Upper lobe of left lung (tissue), 4 donors: ENCODE measurements at regions not wholly inside any gene's neighbourhood (a gene's known extent, or its start where the extent isn't known, plus 50 kb on each side); places are given as distances from the start of the nearest gene placed in this dataset.

Source experiments
- POLR2A ChIP-seq, 4 donors: fragments of 450-650 bp; IDR thresholded peaks; one replicate each; pipeline ENCODE4 v1.5.1; 2016 to 2017; ENCODE audit warnings: antibody characterized with exemption in 4 of 4, mild to moderate bottlenecking in 2 of 4
- POLR2AphosphoS5 ChIP-seq, 2 donors: sonication (generic); formaldehyde crosslinking; IDR thresholded peaks; one replicate each; pipeline ENCODE4 v1.5.1; 2017; ENCODE audit warnings: antibody characterized with exemption in 2 of 2
- TF ChIP-seq, protein P1 (sequence below), 6 experiments: fragments of 450-650 bp in 4 of 6; fragments of 200-600 bp in 2 of 6; sonication (generic) in 2 of 6; IDR thresholded peaks; one replicate each; pipeline ENCODE4 v1.5.1; 2016 to 2019; ENCODE audit warnings: antibody characterized with exemption in 6 of 6

- TF ChIP-seq, protein P1, sequence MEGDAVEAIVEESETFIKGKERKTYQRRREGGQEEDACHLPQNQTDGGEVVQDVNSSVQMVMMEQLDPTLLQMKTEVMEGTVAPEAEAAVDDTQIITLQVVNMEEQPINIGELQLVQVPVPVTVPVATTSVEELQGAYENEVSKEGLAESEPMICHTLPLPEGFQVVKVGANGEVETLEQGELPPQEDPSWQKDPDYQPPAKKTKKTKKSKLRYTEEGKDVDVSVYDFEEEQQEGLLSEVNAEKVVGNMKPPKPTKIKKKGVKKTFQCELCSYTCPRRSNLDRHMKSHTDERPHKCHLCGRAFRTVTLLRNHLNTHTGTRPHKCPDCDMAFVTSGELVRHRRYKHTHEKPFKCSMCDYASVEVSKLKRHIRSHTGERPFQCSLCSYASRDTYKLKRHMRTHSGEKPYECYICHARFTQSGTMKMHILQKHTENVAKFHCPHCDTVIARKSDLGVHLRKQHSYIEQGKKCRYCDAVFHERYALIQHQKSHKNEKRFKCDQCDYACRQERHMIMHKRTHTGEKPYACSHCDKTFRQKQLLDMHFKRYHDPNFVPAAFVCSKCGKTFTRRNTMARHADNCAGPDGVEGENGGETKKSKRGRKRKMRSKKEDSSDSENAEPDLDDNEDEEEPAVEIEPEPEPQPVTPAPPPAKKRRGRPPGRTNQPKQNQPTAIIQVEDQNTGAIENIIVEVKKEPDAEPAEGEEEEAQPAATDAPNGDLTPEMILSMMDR (IDR thresholded peaks at IDR 0.05), result no peak
- TF ChIP-seq POLR2A (IDR thresholded peaks at IDR 0.05) (no peak), POLR2AphosphoS5 (IDR thresholded peaks at IDR 0.05) (no peak)
Measured at GRCh38 chr7:112926018-112926417, 135.8 kb upstream of the TMEM168 start.
